ENCODE measurements at regions not wholly inside any gene's neighbourhood (a gene's known extent, or its start where the extent isn't known, plus 50 kb on each side); places are given as distances from the start of the nearest gene placed in this dataset.

DNA sequence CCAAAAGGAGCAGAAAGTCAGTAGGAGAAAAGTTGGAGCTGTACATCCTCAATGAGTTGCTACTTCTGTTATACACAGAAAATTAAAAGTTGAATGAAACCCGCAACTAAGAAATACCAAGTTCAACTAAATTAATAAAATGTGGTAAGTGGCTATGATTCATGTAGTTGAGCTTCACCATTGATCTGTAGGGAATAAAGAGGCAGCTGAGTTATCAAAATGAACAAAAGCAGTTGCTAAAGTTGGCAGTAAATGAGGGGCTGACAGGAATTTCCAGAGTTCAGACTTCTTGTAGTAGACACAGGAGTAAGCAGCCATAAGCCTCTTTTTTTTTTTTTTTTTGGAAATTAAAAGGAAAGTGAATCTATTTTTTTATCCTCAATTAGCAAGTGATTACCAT lies 234.6 kb downstream of the POSTN start:
- DNase-seq (ENCODE audit: low spot score), result no peak

DNA sequence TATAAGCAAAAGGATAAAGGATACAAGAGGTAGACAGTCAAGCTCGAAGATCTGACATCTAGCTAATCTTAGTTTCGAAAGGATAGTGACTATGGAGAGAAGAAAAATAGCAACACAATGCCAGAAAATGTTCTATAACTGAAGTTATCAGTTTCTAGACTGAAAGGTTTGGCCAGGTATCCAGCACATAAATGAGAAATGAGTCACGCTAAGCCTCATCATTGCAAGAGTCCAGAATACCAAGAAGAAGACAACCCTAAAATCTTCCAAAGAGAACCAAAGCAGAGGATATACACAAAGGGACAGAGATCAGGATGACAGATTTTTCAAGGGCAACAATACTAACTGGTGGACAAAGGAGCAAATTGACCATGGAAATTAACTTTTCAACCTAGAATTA lies 237.0 kb downstream of the POSTN start:
- DNase-seq (ENCODE audit: low spot score), result no peak

DNA sequence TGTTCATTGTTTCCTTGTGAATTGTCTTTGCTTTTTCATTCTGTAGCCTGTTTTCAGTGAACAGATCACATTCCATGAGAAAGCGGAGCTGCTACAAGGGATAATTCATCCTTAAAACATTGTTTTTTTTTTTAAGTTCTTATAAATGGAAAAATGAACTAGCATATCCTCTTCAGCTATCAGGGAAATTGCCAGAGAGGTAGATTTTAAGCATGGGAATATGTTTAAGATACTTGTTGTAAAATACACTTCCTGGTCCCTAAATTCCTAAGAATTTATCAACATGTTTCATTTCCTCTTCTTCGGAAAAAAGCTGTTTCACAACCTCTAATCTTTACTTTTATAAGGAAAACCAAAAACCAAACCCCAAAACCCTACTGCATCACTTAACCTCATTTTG lies 238.0 kb downstream of the POSTN start:
- DNase-seq (ENCODE audit: low spot score), result no peak

GRCh38 chr13:37357548-37357947 lies 241.0 kb downstream of the POSTN start:
- DNase-seq (ENCODE audit: low spot score), result no peak

DNA sequence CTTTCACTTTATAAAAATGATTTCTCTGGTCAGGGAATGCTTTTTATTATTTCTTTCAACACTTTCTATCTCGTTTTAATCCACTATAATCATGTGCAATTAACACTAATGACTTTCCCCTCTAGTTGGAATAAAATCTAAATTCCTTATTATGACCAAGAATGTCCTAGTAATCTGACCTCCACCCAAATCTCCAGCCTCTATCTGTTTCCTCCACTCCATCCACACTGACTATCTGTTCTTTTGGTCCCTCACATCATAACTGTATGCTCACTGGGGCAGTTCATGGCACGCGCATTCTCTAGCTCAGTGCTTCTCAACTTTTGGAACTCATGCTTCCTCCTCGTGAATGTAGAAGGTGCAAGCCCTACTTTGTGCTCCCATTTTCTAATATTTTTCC lies 244.7 kb downstream of the POSTN start:
- no peak for DNase-seq (ENCODE audit: low spot score)

DNA sequence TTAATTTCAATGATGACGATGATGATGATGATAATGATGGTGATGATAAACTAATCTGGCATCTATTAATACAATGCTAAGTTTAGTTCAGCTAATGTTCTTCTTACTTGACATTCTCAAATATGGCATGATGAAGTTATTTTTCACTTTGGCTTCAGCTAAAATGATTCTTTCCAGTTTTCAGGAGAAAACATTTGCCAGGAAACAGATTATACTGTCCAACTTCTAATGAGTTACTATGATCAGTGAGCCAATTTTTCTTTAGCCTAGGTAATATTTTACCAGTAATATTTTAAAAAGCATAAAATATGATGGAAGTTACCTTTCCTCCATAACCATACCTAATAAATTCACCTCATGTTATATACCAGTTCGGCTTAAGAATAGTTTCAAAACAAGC lies 245.7 kb upstream of the CSNK1A1L start:
- no peak for DNase-seq (ENCODE audit: low spot score)

DNA sequence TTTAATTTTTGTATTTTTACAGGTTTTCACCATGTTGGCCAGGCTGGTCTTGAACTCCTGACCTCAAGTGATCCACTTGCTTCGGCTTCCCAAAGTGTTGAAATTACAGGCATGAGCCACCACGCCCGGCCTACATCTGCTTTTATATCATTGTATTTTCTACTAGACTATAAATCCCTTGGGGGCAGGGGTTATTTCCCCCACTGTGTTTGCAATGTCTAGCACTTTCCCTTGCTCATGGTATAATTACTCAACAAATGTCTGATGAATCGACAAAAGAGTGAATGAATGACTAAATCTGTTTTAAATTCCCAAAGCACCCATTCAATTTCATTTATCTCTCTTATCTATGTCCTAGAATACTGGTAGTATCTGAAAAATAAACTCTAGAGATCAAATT lies 244.5 kb upstream of the CSNK1A1L start:
- no peak for DNase-seq (ENCODE audit: low spot score)

- no peak for DNase-seq (ENCODE audit: low spot score)
These were observed 243.6 kb upstream of the CSNK1A1L start for GRCh38 chr13:37348916-37349643.

- DNase-seq (ENCODE audit: low spot score), result no peak
These were observed 240.4 kb upstream of the CSNK1A1L start for GRCh38 chr13:37345869-37346268.

DNA sequence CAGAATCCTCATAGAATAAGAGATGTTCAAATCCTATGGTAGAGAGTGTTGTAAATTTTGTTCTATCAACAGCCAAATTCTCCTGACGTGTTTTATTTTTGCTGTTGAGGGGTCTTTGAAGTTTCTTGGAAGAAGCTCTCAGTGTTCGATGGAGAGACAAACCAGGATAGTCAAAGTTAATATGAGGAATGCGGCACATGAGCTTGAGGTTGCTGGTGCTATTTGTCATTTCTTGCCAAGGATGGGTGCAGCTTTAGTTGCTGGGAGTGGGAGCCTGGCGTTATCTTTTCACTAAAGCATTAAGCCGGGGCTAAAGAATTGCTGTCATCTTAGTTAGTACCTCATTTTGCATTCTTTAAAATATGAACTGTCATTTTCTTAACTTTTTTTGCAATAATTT lies 239.9 kb upstream of the CSNK1A1L start:
- DNase-seq (ENCODE audit: low spot score), result no peak

- no peak for DNase-seq (ENCODE audit: low spot score)
These were observed 238.6 kb upstream of the CSNK1A1L start for GRCh38 chr13:37344056-37344455.

DNA sequence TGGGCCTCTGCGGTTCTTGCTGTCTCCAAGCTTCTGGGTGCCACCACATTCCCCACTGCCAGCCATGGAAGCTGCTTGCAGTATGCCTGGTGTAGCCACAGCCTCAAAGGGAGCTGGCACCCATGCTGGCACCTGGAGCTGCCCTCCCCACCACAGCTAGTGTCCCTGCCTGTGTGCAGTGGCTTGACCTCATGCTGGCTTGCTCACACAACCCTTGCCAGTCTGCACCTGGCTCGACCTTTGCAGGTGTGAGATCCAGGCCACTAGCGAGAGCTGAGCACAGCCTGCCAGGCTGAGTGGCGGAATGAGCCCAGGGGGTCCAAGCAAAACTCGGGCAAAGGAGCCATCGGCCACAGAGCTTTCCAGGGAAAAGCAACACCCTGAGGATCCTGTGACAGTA lies 236.7 kb upstream of the CSNK1A1L start:
- no peak for DNase-seq (ENCODE audit: low spot score)

DNA sequence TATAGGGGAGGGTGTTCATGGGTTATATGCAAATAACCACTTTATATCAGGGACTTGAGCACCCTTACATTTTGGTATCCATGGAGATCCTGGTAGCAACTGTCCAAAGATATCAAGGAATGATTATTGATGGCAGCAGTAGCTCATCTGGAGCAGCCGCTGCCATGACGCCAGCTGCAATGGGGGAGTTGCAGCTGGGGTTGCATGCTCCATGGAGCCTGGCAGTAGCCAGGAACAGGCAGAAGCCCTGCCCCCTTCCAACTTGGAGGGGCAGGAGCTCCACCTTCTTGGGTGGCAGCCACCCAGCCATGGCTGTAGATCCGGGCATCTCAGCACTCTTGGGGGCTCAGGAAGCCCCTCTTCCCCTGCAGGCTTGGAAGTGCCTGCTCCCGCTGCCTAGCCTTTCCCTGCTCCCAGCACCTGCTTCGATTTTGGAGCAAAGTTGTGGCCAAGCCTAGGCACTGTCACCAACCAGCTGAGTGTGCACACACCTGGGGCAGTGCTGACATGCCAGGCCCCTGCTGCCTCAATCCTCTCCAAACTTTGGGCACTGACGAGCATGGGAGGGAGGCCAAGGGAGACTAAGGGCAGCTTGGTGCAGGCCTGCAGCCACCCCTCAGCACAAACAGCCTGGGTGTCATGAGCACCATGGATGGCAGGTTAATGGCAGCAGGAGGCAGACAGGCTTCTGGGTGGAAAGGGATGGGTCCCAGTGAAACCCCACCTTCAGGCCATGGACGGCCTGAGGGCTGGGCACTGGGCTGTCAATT lies 235.6 kb upstream of the CSNK1A1L start:
- DNase-seq (ENCODE audit: low spot score), result no peak

- no peak for DNase-seq (ENCODE audit: low spot score)
These were observed 233.9 kb upstream of the CSNK1A1L start for GRCh38 chr13:37339386-37339735.

DNA sequence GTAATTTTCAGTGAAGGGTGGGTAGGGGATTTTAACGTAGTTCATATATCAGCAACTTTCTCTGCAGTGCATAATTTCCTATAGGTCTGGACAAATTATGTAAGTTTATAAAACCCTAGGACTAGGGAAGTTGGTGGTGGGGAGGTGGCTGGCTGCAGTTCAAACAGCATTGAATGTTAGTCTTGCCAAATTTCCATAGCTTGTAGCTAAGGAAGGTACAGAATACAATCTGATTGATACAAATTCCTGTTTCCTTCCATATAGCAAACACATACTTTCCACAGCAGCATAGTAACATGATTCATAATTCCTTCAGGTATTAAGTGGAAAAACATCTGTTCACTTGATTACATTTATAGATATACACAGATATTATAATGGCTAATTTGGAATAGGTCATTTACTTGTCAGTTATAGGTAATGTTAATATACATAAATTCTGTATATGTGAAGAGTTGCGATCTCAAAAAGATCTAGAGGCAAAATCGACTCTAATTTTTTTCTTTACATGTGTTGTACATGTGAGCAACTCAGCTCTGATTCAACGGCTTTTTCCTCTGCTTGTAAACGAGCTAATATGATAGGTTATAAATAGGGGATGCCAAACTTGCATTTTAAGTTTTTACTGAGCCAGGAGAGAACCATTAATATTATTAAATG lies 233.4 kb upstream of the CSNK1A1L start:
- DNase-seq (ENCODE audit: low spot score), result no peak

GRCh38 chr13:37326334-37326733 lies 220.9 kb upstream of the CSNK1A1L start:
- no peak for DNase-seq (ENCODE audit: low spot score)

GRCh38 chr13:37319031-37319443 lies 213.6 kb upstream of the CSNK1A1L start:
- no peak for DNase-seq (ENCODE audit: low spot score)

- DNase-seq (ENCODE audit: low spot score), result no peak
These were observed 211.5 kb upstream of the CSNK1A1L start for GRCh38 chr13:37316935-37317334.

DNA sequence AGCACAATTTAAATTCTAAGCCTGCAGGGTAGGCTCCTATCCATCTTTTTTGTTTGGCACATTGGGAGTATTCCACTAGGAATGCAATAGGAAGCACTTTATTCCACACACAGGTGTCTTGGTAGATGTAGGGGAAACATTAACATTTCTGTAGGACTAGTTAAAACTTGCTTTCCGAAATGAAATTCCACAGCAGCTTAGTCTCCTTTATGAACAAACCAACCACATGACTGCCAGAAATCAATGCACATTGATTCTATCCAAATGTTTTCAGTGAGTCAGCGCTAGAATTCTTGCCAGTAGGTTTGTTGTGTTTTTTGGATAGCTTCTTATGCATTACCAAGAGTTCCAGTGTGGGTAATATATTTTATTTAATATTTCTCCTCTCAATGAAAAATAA lies 207.9 kb upstream of the CSNK1A1L start:
- peak; percentile 25 for DNase-seq (ENCODE audit: low spot score)

DNA sequence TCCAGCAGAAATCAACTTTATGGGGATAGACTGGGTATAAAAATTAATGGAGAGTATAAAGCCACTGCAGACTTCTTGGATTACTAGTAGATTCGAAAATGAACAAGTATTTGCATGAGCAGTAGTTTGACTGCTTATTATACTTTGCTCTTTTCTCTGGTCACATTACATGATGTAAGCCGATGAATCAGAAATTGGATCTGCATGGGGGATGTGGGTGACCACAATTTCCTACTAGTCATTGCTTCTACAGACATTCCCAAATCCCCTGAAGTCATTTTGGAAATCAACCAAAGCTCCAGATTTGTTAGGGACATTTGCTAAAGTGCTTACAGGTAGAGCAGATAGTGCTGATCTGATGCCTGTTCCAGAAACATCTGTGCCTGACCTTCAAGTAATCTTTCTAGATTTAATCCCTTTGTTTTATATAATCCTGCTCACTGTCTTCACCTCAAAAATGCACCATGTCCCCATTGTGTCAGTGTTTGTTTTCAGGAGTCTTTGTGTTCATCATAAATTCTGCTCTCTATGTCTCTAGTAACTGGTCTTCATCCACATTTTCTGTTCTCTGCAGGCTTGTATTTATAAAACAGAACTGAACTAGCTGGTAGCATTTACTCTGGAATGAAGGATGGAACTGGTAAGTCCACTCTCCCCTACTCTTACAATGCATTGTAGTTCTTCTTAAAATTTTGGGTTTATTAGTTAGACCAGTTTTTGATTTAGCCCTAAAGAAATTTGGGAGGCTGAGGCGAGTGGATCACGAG lies 201.5 kb upstream of the CSNK1A1L start:
- DNase-seq (ENCODE audit: low spot score), result no peak

- no peak for DNase-seq (ENCODE audit: low spot score)
These were observed 198.1 kb upstream of the CSNK1A1L start for GRCh38 chr13:37303606-37304005.

DNA sequence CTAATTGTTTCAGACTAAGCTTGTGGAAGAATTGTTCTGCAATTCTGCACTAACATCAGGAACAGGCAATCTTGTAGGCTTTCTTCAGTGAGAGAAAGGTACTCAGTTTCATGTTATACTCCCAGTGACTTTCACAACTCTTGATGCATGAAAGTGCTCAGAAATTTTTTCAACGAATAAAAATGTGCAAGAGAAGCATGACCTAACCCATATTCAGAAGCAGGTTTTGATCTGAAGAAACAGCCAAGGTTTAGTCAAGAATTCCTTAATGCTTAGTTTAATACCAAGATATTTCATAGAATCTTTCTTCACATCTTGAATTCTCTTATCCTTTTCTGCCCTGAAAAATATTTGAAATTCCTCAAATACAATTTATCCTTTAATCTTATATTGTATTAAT lies 197.2 kb upstream of the CSNK1A1L start:
- no peak for DNase-seq (ENCODE audit: low spot score)

DNA sequence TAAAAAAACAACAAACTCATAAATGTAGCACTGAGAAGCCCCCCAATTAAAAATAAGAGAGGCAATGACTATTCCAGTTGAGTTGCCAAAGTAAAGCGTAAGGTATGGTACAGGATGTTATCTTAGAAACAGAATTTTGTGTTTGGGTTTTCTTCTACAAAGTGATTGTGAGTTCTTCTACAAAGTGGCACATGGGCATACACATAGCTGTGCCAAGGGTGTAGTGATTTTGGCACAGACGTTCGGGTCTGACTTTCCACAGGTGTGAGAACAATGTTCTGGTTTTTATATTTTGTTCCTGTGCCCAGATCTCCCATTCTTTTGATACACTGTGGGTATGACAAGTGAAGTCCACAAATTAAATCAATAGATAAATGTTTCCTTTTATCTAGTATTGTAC lies 190.1 kb upstream of the CSNK1A1L start:
- no peak for DNase-seq (ENCODE audit: low spot score)

Measured in Ammon's horn (tissue), 1 donor.